ENCODE measurements at regions not wholly inside any gene's neighbourhood (a gene's known extent, or its start where the extent isn't known, plus 50 kb on each side); places are given as distances from the start of the nearest gene placed in this dataset.

- TF ChIP-seq CTCF (IDR thresholded peaks at IDR 0.05), result no peak
- ATAC-seq (ENCODE audit: low FRiP score), result no peak
- DNase-seq (ENCODE audit: low spot score), result no peak
Measured at GRCh38 chr5:121313886-121314285, 537.8 kb upstream of the FTMT start.

DNA sequence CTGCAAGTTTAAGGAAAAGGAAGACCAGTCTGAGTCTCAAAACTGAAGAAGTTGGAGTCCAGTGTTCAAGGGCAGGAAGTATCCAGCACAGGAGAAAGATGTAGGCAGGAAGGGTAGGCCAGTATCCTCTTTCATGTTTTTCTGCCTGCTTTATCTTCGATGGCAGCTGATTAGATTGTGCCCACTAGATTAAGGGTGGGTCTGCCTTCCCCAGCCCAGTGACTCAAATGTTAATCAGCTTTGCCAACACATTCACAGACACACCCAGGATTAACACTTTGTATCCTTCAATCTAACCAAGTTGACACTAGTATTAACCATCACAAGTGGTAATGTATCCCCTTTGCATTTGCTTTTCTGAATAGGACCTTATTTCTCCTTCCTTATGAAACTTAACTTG lies 535.9 kb upstream of the FTMT start:
- no peak for TF ChIP-seq CTCF (IDR thresholded peaks at IDR 0.05)
- ATAC-seq (ENCODE audit: low FRiP score), result no peak
- DNase-seq (ENCODE audit: low spot score), result no peak

- DNase-seq (ENCODE audit: low spot score) (no peak), ATAC-seq (ENCODE audit: low FRiP score) (no peak)
- no peak for TF ChIP-seq CTCF (IDR thresholded peaks at IDR 0.05)
Measured at GRCh38 chr5:121319292-121319691, 532.4 kb upstream of the FTMT start.

DNA sequence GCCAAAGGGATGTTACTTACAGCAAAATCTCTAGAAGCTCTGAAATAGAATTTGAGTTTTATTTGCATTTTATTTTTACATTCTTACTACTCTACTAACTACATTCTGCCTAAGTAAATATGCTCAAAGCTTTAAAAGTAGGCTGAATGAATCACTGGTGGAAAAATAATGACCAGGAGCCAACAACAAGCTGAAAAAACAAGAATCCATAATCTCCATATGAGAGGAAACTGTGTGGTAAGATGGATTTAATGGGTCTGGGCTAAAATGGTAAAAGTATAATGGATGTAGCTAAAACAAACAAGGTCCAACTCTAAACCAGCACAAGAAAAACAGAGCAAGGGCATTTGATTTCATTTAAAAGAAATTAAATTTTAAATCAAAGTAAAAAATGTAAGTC lies 525.8 kb upstream of the FTMT start:
- DNase-seq (ENCODE audit: low spot score) (no peak), ATAC-seq (ENCODE audit: low FRiP score) (no peak)
- no peak for TF ChIP-seq CTCF (IDR thresholded peaks at IDR 0.05)

GRCh38 chr5:121350181-121350930 lies 501.3 kb upstream of the FTMT start:
- no peak for ATAC-seq (ENCODE audit: low FRiP score)
- no peak for DNase-seq (ENCODE audit: low spot score)
- TF ChIP-seq CTCF (IDR thresholded peaks at IDR 0.05), result no peak

DNA sequence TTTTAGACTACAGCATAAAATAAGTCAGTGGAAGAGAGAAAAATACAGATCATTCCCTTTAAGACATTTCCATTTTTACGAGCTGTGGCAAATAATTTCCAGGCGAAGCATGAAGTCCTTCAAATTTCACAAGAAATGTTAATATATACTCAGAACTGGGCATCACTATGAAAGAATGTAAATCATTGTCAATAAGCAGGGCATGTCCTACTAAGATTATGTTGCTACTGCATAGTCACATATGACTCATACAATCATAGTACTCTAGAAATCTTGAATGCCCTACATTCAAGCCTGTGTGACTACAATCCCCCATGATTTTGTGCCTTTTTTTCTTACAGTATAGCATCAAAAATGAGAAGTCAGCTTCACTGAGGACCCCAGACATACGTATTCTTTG lies 485.2 kb upstream of the FTMT start:
- DNase-seq (ENCODE audit: low spot score) (no peak), ATAC-seq (ENCODE audit: low FRiP score) (no peak)

More for the DNA sequence above, 485.2 kb upstream of the FTMT start:
- TF ChIP-seq CTCF (IDR thresholded peaks at IDR 0.05), result no peak

Measured in omental fat pad (tissue), 3 donors.